A549 (cell line): ENCODE measurements at regions not wholly inside any gene's neighbourhood (a gene's known extent, or its start where the extent isn't known, plus 50 kb on each side); places are given as distances from the start of the nearest gene placed in this dataset.

Experiments
- ATAC-seq, 2 experiments: fragments of 200-7000 bp in 1 of 2; fragments of >200 bp in 1 of 2; cut with Nextera tagmentation in 1 of 2; cut with Tn5 transposase in 1 of 2; 3 replicates each; pipeline versions ENCODE4 v1.8.0 to v1.9.1; 2018 to 2020; ENCODE audit warnings: mild to moderate bottlenecking in 1 of 2, moderate library complexity in 1 of 2
- CTCF ChIA-PET: fragments of 300-600 bp; sonication (Branson Sonifier 250); formaldehyde crosslinking; extraction: SDS; loops from one replicate; lab custom pipeline; 2021; ENCODE audit warnings: antibody characterized with exemption, inconsistent platforms; lab: Yijun Ruan, JAX
- POLR2A ChIA-PET: fragments of 350-600 bp; formaldehyde crosslinking; extraction: SDS; loops from one replicate; lab custom pipeline; 2021; ENCODE audit warnings: antibody characterized with exemption, inconsistent platforms; lab: Yijun Ruan, JAX
- DNase-seq, 2 experiments: peaks; one replicate each; pipeline versions ENCODE4 v3.0.0 to v3.0.0-alpha.2; 2011 to 2016; ENCODE audit warnings: low read depth in 1 of 2, low spot score in 1 of 2
- FAIRE-seq: peaks from 2 replicates; lab custom pipeline; 2011; peaks lifted over from hg19 to GRCh38; lab: Jason Lieb, UNC
- H3K27ac ChIP-seq, 2 experiments: fragments of >200 bp; sonication (Bioruptor Twin); formaldehyde crosslinking; 3 replicates each; pipeline ENCODE4 v1.5.1; 2016 to 2017
- H3K4me1 ChIP-seq: fragments of >200 bp; sonication (Bioruptor Twin); formaldehyde crosslinking; 3 replicates; pipeline ENCODE4 v1.6.1; 2016
- H3K4me2 ChIP-seq: fragments of >200 bp; sonication (Bioruptor Twin); formaldehyde crosslinking; 3 replicates; pipeline ENCODE4 v1.6.1; 2016
- H3K4me3 ChIP-seq: fragments of >200 bp; sonication (Bioruptor Twin); formaldehyde crosslinking; 3 replicates; pipeline ENCODE4 v1.5.1; 2016
- H3K9me3 ChIP-seq: fragments of >200 bp; sonication (Bioruptor Twin); formaldehyde crosslinking; 3 replicates; pipeline ENCODE4 v1.6.1; 2016
- CHD2 ChIP-seq: fragments of 150-350 bp; IDR thresholded peaks from 2 replicates; pipeline ENCODE4 v1.6.1; 2014; ENCODE audit warnings: low read length; ENCODE audit not compliant: partially characterized antibody
- EHMT2 ChIP-seq: fragments of 200-600 bp; sonication (generic); IDR thresholded peaks from 2 replicates; pipeline ENCODE4 v1.6.1; 2016; ENCODE audit warnings: antibody characterized with exemption, low read depth, mild to moderate bottlenecking, moderate library complexity
- ESRRA ChIP-seq: fragments of 150-350 bp; IDR thresholded peaks from 2 replicates; pipeline ENCODE4 v1.6.1; 2014; ENCODE audit warnings: mild to moderate bottlenecking, low read length, borderline replicate concordance
- HOXB13 ChIP-seq: fragments of 250-450 bp; sonication (Bioruptor Pico); IDR thresholded peaks from 2 replicates; pipeline ENCODE4 v1.5.0; 2020; ENCODE audit warnings: low read depth, mild to moderate bottlenecking, moderate library complexity
- JUN ChIP-seq, 2 experiments: fragments of >200 bp; sonication (Bioruptor Twin); formaldehyde crosslinking; IDR thresholded peaks; 2 replicates in 1 of 2; 3 replicates in 1 of 2; pipeline ENCODE4 v1.6.1; 2016 to 2017
- JUNB ChIP-seq: fragments of >200 bp; sonication (Bioruptor Twin); formaldehyde crosslinking; IDR thresholded peaks from 2 replicates; pipeline ENCODE4 v1.6.1; 2016
- KDM5A ChIP-seq: fragments of 200-600 bp; sonication (generic); IDR thresholded peaks from 2 replicates; pipeline ENCODE4 v1.6.1; 2016; ENCODE audit warnings: antibody characterized with exemption, mild to moderate bottlenecking
- MAZ ChIP-seq: fragments of 150-350 bp; IDR thresholded peaks from 2 replicates; pipeline ENCODE4 v1.6.1; 2014; ENCODE audit warnings: antibody characterized with exemption, low read depth, low read length, borderline replicate concordance
- MYC ChIP-seq: IDR thresholded peaks from 2 replicates; pipeline ENCODE4 v1.6.1; 2012; ENCODE audit warnings: mild to moderate bottlenecking, inconsistent platforms, low read length, improper control_type of control experiment, borderline replicate concordance
- NFE2L2 ChIP-seq: fragments of 150-350 bp; conservative IDR thresholded peaks from 2 replicates; pipeline ENCODE4 v1.6.1; 2014; ENCODE audit warnings: low read length
- PHF8 ChIP-seq: fragments of 200-600 bp; sonication (generic); IDR thresholded peaks from 2 replicates; pipeline ENCODE4 v1.6.1; 2016; ENCODE audit warnings: low read depth, mild to moderate bottlenecking, antibody characterized with exemption, moderate library complexity, borderline replicate concordance
- POLR2A ChIP-seq: IDR thresholded peaks from 2 replicates; pipeline ENCODE4 v1.6.1; 2012; ENCODE audit warnings: mild to moderate bottlenecking, low read length
- SMC3 ChIP-seq: fragments of >200 bp; sonication (Bioruptor Twin); formaldehyde crosslinking; IDR thresholded peaks from 3 replicates; pipeline ENCODE4 v1.6.1; 2018; ENCODE audit warnings: inconsistent platforms
- ZFP36 ChIP-seq: fragments of 450-650 bp; IDR thresholded peaks from 2 replicates; pipeline ENCODE4 v1.6.1; 2014; ENCODE audit warnings: borderline replicate concordance; ENCODE audit not compliant: partially characterized antibody
- ZNF302 ChIP-seq: fragments of 250-450 bp; sonication (Bioruptor Pico); IDR thresholded peaks from 2 replicates; pipeline ENCODE4 v1.9.0; 2021; ENCODE audit warnings: inconsistent platforms, mild to moderate bottlenecking, moderate library complexity
- WGBS: methylation state at CpG from one replicate; pipeline ENCODE4 v1.1.6; 2017; ENCODE audit errors: missing lambda C conversion rate; 5-methylcytosine and 5-hydroxymethylcytosine counted together
- TF ChIP-seq, protein P1 (sequence below): IDR thresholded peaks from 2 replicates; pipeline ENCODE4 v1.6.1; 2012
- TF ChIP-seq, protein P2 (sequence below): fragments of 150-350 bp; IDR thresholded peaks from 2 replicates; pipeline ENCODE4 v1.6.1; 2014; ENCODE audit warnings: low read depth, mild to moderate bottlenecking, low read length
- TF ChIP-seq, protein P3 (sequence below): fragments of >200 bp; sonication (Bioruptor Twin); formaldehyde crosslinking; IDR thresholded peaks from 3 replicates; pipeline ENCODE4 v1.5.1; 2016

DNA sequence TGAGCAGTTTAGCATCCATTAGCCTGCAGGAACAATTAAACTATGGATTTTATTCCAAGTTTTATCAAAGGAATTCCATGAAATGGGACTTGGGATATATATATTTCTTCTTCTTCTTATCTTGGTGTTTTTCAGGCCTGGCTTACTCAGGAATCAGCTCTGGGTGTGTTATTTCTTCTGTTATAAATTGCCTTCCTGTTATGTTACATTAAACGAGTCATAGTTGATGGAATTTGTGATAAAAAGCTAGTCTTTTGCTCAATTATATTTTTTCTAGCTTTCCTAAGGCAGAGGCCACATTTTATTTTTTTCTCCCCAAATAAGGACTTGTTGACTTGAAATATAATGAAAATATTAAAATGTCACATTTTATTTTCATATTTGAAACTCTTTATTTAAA is 141.3 kb downstream of the EPC1 start:
- ChIA-PET POLR2A (no interaction called here), CTCF (interaction anchor here (0.6 to 1.3 kb wide), 5 partner anchors 9 to 229 kb away, joined by 3 to 4 read pairs (median 3); no protein-coding TSS in a partner anchor)
- Histone ChIP-seq H3K4me1 (no peaks in the 10 kb centered on the region), H3K27ac (no peak overlapping the region), H3K4me3 (no peak overlapping the region), H3K4me2 (no peak overlapping the region)
- WGBS = 15% methylated on average over 1 of the region's 1 CpG
- no peak for ATAC-seq
- no peak for TF ChIP-seq MYC
- TF ChIP-seq, all 56 proteins: peak for 0
- H3K9me3 ChIP-seq = no peaks in the 10 kb centered on the region
- FAIRE-seq = no peak
- DNase-seq = no peak

DNA sequence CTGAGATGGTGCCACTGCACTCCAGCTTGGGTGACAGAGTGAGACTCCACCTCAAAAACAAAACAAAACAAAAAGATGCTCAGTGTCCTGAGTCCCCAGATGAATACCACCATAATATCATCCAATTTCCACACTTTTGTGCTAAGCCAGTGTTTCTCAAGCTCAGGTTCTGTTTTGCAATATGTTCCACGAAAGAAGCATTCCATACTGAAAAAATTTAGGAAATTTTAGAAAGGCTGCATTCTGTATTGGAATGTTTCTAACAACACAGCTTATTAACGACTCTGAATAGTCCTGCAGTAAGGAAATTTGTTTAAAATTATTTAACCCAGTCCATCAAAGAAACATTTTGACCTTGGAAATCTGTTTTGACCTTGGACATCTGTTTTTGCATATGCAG is 142.4 kb downstream of the EPC1 start:
- no peak overlapping the region for H3K4me3 ChIP-seq
- POLR2A ChIA-PET = no interaction called here
- no peak overlapping the region for H3K4me2 ChIP-seq
- H3K4me1 ChIP-seq = no peaks in the 10 kb centered on the region
- H3K9me3 ChIP-seq = no peaks in the 10 kb centered on the region
- CTCF ChIA-PET = interaction anchor here (0.6 to 1.4 kb wide), 3 partner anchors 17 to 368 kb away, joined by 3 read pairs; no protein-coding TSS in a partner anchor
- ATAC-seq = no peak
- no peak for FAIRE-seq
- TF ChIP-seq PHF8 = no peak
- no peak for TF ChIP-seq SMC3
- TF ChIP-seq, protein P1, sequence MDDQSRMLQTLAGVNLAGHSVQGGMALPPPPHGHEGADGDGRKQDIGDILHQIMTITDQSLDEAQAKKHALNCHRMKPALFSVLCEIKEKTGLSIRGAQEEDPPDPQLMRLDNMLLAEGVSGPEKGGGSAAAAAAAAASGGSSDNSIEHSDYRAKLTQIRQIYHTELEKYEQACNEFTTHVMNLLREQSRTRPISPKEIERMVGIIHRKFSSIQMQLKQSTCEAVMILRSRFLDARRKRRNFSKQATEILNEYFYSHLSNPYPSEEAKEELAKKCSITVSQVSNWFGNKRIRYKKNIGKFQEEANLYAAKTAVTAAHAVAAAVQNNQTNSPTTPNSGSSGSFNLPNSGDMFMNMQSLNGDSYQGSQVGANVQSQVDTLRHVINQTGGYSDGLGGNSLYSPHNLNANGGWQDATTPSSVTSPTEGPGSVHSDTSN = no peak
- no peak for TF ChIP-seq POLR2A
- no peak for TF ChIP-seq ZFP36
- TF ChIP-seq KDM5A = no peak
- no peak for TF ChIP-seq JUN (IDR thresholded peaks at IDR 0.05)
- TF ChIP-seq, protein P2, sequence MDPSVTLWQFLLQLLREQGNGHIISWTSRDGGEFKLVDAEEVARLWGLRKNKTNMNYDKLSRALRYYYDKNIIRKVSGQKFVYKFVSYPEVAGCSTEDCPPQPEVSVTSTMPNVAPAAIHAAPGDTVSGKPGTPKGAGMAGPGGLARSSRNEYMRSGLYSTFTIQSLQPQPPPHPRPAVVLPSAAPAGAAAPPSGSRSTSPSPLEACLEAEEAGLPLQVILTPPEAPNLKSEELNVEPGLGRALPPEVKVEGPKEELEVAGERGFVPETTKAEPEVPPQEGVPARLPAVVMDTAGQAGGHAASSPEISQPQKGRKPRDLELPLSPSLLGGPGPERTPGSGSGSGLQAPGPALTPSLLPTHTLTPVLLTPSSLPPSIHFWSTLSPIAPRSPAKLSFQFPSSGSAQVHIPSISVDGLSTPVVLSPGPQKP = no peak
- TF ChIP-seq NFE2L2 = no peak
- no peak for TF ChIP-seq MAZ
- TF ChIP-seq ESRRA = no peak
- no peak for TF ChIP-seq EHMT2
- TF ChIP-seq ZNF302 (CRISPR knock-in tag) = no peak
- TF ChIP-seq, protein P3, sequence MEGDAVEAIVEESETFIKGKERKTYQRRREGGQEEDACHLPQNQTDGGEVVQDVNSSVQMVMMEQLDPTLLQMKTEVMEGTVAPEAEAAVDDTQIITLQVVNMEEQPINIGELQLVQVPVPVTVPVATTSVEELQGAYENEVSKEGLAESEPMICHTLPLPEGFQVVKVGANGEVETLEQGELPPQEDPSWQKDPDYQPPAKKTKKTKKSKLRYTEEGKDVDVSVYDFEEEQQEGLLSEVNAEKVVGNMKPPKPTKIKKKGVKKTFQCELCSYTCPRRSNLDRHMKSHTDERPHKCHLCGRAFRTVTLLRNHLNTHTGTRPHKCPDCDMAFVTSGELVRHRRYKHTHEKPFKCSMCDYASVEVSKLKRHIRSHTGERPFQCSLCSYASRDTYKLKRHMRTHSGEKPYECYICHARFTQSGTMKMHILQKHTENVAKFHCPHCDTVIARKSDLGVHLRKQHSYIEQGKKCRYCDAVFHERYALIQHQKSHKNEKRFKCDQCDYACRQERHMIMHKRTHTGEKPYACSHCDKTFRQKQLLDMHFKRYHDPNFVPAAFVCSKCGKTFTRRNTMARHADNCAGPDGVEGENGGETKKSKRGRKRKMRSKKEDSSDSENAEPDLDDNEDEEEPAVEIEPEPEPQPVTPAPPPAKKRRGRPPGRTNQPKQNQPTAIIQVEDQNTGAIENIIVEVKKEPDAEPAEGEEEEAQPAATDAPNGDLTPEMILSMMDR = no peak
- no peak overlapping the region for H3K27ac ChIP-seq
- WGBS = 40% methylated on average over 2 of the region's 2 CpGs
- no peak for DNase-seq

DNA sequence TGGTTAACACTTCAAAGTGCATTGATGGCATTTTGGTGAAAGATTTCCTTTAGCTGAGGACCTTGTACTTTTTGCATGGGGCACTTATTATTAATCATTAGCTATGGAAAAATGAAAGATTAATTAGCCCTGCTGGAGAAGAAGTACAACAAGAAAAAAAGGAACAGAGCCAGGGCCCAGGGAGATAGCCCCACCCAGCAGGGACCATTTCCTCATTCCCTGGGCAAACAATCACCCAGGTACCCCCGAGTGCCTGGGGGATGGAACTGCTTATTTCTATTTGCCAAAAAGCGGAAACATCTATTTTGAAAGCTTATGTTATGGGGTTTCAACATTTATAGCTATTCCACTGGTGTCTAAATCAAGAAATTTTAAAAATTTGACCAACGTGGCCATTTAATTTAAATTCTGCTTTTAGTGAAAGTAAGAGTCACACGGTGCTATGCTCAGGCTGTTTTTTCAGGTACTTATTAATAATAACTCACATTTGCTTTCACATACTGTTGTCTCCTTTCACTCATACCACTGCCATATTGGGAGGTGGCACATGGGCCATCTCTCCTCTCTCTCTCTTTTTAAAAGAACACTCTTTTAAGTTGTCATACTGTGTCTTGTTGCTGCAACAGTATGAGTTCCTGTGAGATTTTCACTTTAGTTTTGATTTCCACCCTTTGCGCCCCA is 143.6 kb upstream of the KIF5B start:
- FAIRE-seq = no peak
- TF ChIP-seq POLR2A (no peak), JUNB (no peak), HOXB13 (CRISPR knock-in tag) (no peak), CHD2 (no peak)
- TF ChIP-seq, protein P2 = no peak
- TF ChIP-seq, all 56 proteins: peak for 0
- Histone ChIP-seq H3K4me1 (no peaks in the 10 kb centered on the region), H3K4me3 (no peak overlapping the region), H3K9me3 (no peaks in the 10 kb centered on the region), H3K4me2 (no peak overlapping the region), H3K27ac (no peak overlapping the region)
- ChIA-PET CTCF (interaction anchor here (1.4 to 6.0 kb wide), 3 partner anchors 10 to 363 kb away, joined by 3 to 22 read pairs (median 14); no protein-coding TSS in a partner anchor), POLR2A (interaction anchor here (0.6 kb wide), 1 partner anchor 25 kb away, joined by 4 read pairs; no protein-coding TSS in a partner anchor)
- no peak for DNase-seq
- WGBS = 60% methylated on average over 5 of the region's 5 CpGs
- no peak for ATAC-seq
